Transverse colon (tissue), 4 donors: ENCODE measurements at regions not wholly inside any gene's neighbourhood (a gene's known extent, or its start where the extent isn't known, plus 50 kb on each side); places are given as distances from the start of the nearest gene placed in this dataset.

Source experiments
- DNase-seq: peaks from one replicate; pipeline ENCODE4 v3.0.0-alpha.2; 2019
- H3K27ac ChIP-seq, 4 donors: fragments of 200-600 bp; sonication (generic); 2 replicates each; pipeline ENCODE4 v1.5.1; 2016 to 2018; ENCODE audit warnings: inconsistent platforms in 4 of 4
- H3K27me3 ChIP-seq: fragments of 200-600 bp; sonication (generic); 2 replicates; pipeline ENCODE4 v1.5.1; 2017; ENCODE audit warnings: inconsistent platforms
- H3K36me3 ChIP-seq, 4 donors: fragments of 200-600 bp; sonication (generic); 2 replicates each; pipeline ENCODE4 v1.5.1; 2017 to 2019; ENCODE audit warnings: inconsistent platforms in 4 of 4
- H3K4me1 ChIP-seq, 4 donors: fragments of 200-600 bp; sonication (generic); 2 replicates each; pipeline ENCODE4 v1.5.1; 2017 to 2020; ENCODE audit warnings: inconsistent platforms in 4 of 4
- H3K4me3 ChIP-seq, 4 donors: fragments of 200-600 bp; sonication (generic); 1 replicate in 1 of 4; 2 replicates in 3 of 4; pipeline versions ENCODE4 v1.5.1 to v1.6.1; 2017 to 2019; ENCODE audit warnings: inconsistent platforms in 4 of 4
- H3K9me3 ChIP-seq, 2 donors: fragments of 200-600 bp; sonication (generic); 2 replicates each; pipeline ENCODE4 v1.5.1; 2017 to 2019; ENCODE audit warnings: inconsistent platforms in 2 of 2
- CTCF ChIP-seq, 5 experiments: fragments of 200-600 bp in 3 of 5; fragments of 450-650 bp in 2 of 5; sonication (generic) in 3 of 5; IDR thresholded peaks; 1 replicate in 2 of 5; 2 replicates in 3 of 5; pipeline ENCODE4 v1.5.1; 2016 to 2017; ENCODE audit warnings: antibody characterized with exemption in 5 of 5, inconsistent platforms in 3 of 5, mild to moderate bottlenecking in 2 of 5, moderate library complexity in 1 of 5
- EP300 ChIP-seq: sonication (generic); formaldehyde crosslinking; IDR thresholded peaks from one replicate; pipeline ENCODE4 v1.6.1; 2017; ENCODE audit warnings: antibody characterized with exemption, low read depth
- POLR2A ChIP-seq: fragments of 450-650 bp; IDR thresholded peaks from one replicate; pipeline ENCODE4 v1.6.1; 2016; ENCODE audit warnings: antibody characterized with exemption, mild to moderate bottlenecking, moderate library complexity
- POLR2AphosphoS5 ChIP-seq, 3 donors: sonication (generic); formaldehyde crosslinking; IDR thresholded peaks; one replicate each; pipeline ENCODE4 v1.6.1; 2016; ENCODE audit warnings: antibody characterized with exemption in 3 of 3
- WGBS, 2 donors: methylation state at CpG; one replicate each; pipeline ENCODE4 v1.1.5; 2018; ENCODE audit warnings: low coverage in 1 of 2; 5-methylcytosine and 5-hydroxymethylcytosine counted together
- in situ Hi-C, 4 donors: fragments of 200-750 bp; cut with MboI; loops; one replicate each; pipeline versions ENCODE4 v1.15.0 to v1.15.1; 2017; ENCODE audit warnings: low sequenced_read_pairs in 3 of 4, low pct_ligation_motif_present in 1 of 4, low pct_unique_long_range_greater_than_20kb in 1 of 4
- intact Hi-C: fragments of 100-400 bp; cut with DNase I; formaldehyde crosslinking; loops from one replicate; pipeline ENCODE4 v1.15.1; 2023; ENCODE audit warnings: low total_unique reads

- Histone ChIP-seq H3K4me3 (no peak overlapping the region), H3K9me3 (no peaks in the 10 kb centered on the region), H3K27ac (no peak overlapping the region), H3K36me3 (no peaks in the 10 kb centered on the region), H3K27me3 (peaks cover 26% of the 10 kb centered on the region), H3K4me1 (no peaks in the 10 kb centered on the region)
- intact Hi-C loops (no loop called here), in situ Hi-C loops (no loop called here)
- DNase-seq, result no peak
- 21 to 73% methylated on average over 1 to 3 of the region's 3 CpGs for WGBS, 2 donors
- TF ChIP-seq POLR2AphosphoS5 (IDR thresholded peaks at IDR 0.05) (no peak), EP300 (no peak), POLR2A (no peak), CTCF (IDR thresholded peaks at IDR 0.05) (no peak)
These were observed 220.0 kb downstream of the C11orf91 start for GRCh38 chr11:33480626-33481025.

- Histone ChIP-seq H3K27me3 (peaks cover 30% of the 10 kb centered on the region), H3K4me1 (no peaks in the 10 kb centered on the region), H3K4me3 (no peak overlapping the region), H3K27ac (no peak overlapping the region), H3K9me3 (no peaks in the 10 kb centered on the region), H3K36me3 (no peaks in the 10 kb centered on the region)
- DNase-seq, result no peak
- intact Hi-C loops, result no loop called here
- 88 to 92% methylated on average over 2 to 3 of the region's 3 CpGs for WGBS, 2 donors
- no peak for TF ChIP-seq POLR2AphosphoS5 (IDR thresholded peaks at IDR 0.05)
- TF ChIP-seq EP300, result no peak
- TF ChIP-seq CTCF (IDR thresholded peaks at IDR 0.05), result no peak
- TF ChIP-seq POLR2A, result no peak
- in situ Hi-C loops, result no loop called here
These were observed 221.4 kb downstream of the C11orf91 start for GRCh38 chr11:33479231-33479630.

- H3K4me1 ChIP-seq, result no peaks in the 10 kb centered on the region
- TF ChIP-seq CTCF (IDR thresholded peaks at IDR 0.05), result no peak
- no peak for TF ChIP-seq POLR2AphosphoS5 (IDR thresholded peaks at IDR 0.05)
- no peak for TF ChIP-seq EP300
- no peak for TF ChIP-seq POLR2A
- no peaks in the 10 kb centered on the region for H3K36me3 ChIP-seq
- no peak overlapping the region for H3K4me3 ChIP-seq
- peaks cover 31% of the 10 kb centered on the region for H3K27me3 ChIP-seq
- intact Hi-C loops (no loop called here), in situ Hi-C loops (no loop called here)
- DNase-seq, result no peak
- WGBS, 2 donors, result 31 to 40% methylated on average over 1 to 7 of the region's 7 CpGs
- no peaks in the 10 kb centered on the region for H3K9me3 ChIP-seq
- H3K27ac ChIP-seq, result no peak overlapping the region
These were observed 221.0 kb downstream of the HIPK3 start for GRCh38 chr11:33478111-33478573.

- no peak for DNase-seq
- H3K27ac ChIP-seq, result no peak overlapping the region
- in situ Hi-C loops, result no loop called here
- no peaks in the 10 kb centered on the region for H3K4me1 ChIP-seq
- no peak overlapping the region for H3K4me3 ChIP-seq
- no peaks in the 10 kb centered on the region for H3K9me3 ChIP-seq
- no peaks in the 10 kb centered on the region for H3K36me3 ChIP-seq
- 54 to 74% methylated on average over 2 to 6 of the region's 6 CpGs for WGBS, 2 donors
- no peak for TF ChIP-seq CTCF (IDR thresholded peaks at IDR 0.05)
- no peak for TF ChIP-seq POLR2A
- no peak for TF ChIP-seq EP300
- no peak for TF ChIP-seq POLR2AphosphoS5 (IDR thresholded peaks at IDR 0.05)
- intact Hi-C loops, result no loop called here
- peaks cover 33% of the 10 kb centered on the region for H3K27me3 ChIP-seq
These were observed 219.9 kb downstream of the HIPK3 start for GRCh38 chr11:33476945-33477606.
